Neural cell (in vitro differentiated cells): ENCODE measurements at regions not wholly inside any gene's neighbourhood (a gene's known extent, or its start where the extent isn't known, plus 50 kb on each side); places are given as distances from the start of the nearest gene placed in this dataset.

ENCODE experiments used
- CTCF ChIP-seq: fragments of 450-650 bp; IDR thresholded peaks from 2 replicates; pipeline ENCODE4 v1.5.1; 2014; ENCODE audit warnings: antibody characterized with exemption, mild to moderate bottlenecking, moderate library complexity; ENCODE audit not compliant: poor library complexity, severe bottlenecking
- MXI1 ChIP-seq: fragments of 450-650 bp; conservative IDR thresholded peaks from 2 replicates; pipeline ENCODE4 v1.6.1; 2014; ENCODE audit warnings: antibody characterized with exemption, mild to moderate bottlenecking; ENCODE audit not compliant: poor library complexity, severe bottlenecking
- TAF1 ChIP-seq: IDR thresholded peaks from 2 replicates; pipeline ENCODE4 v1.6.1; 2012; ENCODE audit warnings: low read depth

- TF ChIP-seq CTCF, result no peak
- no peak for TF ChIP-seq TAF1
- no peak for TF ChIP-seq MXI1
Measured at GRCh38 chr18:60646725-60647124, 274.1 kb upstream of the MC4R start.
